AG04450 (cell line): ENCODE measurements at regions not wholly inside any gene's neighbourhood (a gene's known extent, or its start where the extent isn't known, plus 50 kb on each side); places are given as distances from the start of the nearest gene placed in this dataset.

Experiments
- CTCF ChIA-PET: fragments of 300-600, 350-600 bp; formaldehyde crosslinking; extraction: SDS; loops from one replicate; lab custom pipeline; 2022; ENCODE audit warnings: antibody characterized with exemption, inconsistent platforms; lab: Charles Lee
- POLR2A ChIA-PET: fragments of 350-600 bp; formaldehyde crosslinking; extraction: SDS; loops from one replicate; lab custom pipeline; 2021; ENCODE audit warnings: antibody characterized with exemption, inconsistent platforms; lab: Yijun Ruan, JAX
- DNase-seq: peaks from one replicate; pipeline ENCODE4 v3.0.0-alpha.2; 2011; ENCODE audit warnings: low read depth, low spot score
- H3K27ac ChIP-seq: one replicate; pipeline ENCODE4 v1.5.1; 2012; ENCODE audit warnings: low read depth, low read length, control low read depth
- H3K27me3 ChIP-seq: one replicate; pipeline ENCODE4 v1.6.0; 2012; ENCODE audit warnings: low read length; ENCODE audit not compliant: control insufficient read depth, insufficient read depth
- H3K4me3 ChIP-seq: 2 replicates; pipeline ENCODE4 v1.5.1; 2011; ENCODE audit warnings: mild to moderate bottlenecking, low read depth, low read length, control low read depth
- H3K9me3 ChIP-seq: 2 replicates; pipeline ENCODE4 v1.5.1; 2012; ENCODE audit warnings: low read length; ENCODE audit not compliant: control insufficient read depth, insufficient read depth
- TF ChIP-seq, protein P1 (sequence below): IDR thresholded peaks from 2 replicates; pipeline ENCODE4 v1.5.1; 2011; ENCODE audit warnings: low read depth, low read length, control low read depth, inconsistent platforms

DNA sequence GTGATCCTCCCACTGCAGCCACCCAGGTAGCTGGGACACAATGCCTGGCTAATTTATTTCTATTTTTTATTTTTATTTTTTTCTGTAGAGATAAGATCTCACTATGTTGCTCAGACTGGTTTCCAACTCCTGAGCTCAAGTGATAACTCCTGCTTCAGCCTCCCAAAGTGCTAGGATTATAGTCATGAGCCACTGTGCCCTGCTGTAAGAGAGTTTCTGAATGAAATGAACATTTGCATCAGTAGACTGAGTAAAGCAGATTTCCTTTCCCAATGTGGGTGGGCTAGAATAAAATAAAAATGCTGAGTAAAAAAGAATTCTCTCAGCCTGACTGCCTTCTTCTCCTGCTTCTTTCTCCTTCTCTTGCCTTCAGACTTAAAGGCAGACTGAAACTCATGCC, 555.4 kb upstream of the PITX2 start:
- ChIA-PET CTCF (no interaction called here), POLR2A (no interaction called here)
- Histone ChIP-seq H3K9me3 (peaks cover 7% of the 10 kb centered on the region), H3K27me3 (no peaks in the 10 kb centered on the region), H3K4me3 (no peak overlapping the region), H3K27ac (no peak overlapping the region)
- TF ChIP-seq, protein P1, sequence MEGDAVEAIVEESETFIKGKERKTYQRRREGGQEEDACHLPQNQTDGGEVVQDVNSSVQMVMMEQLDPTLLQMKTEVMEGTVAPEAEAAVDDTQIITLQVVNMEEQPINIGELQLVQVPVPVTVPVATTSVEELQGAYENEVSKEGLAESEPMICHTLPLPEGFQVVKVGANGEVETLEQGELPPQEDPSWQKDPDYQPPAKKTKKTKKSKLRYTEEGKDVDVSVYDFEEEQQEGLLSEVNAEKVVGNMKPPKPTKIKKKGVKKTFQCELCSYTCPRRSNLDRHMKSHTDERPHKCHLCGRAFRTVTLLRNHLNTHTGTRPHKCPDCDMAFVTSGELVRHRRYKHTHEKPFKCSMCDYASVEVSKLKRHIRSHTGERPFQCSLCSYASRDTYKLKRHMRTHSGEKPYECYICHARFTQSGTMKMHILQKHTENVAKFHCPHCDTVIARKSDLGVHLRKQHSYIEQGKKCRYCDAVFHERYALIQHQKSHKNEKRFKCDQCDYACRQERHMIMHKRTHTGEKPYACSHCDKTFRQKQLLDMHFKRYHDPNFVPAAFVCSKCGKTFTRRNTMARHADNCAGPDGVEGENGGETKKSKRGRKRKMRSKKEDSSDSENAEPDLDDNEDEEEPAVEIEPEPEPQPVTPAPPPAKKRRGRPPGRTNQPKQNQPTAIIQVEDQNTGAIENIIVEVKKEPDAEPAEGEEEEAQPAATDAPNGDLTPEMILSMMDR, result no peak
- DNase-seq, result no peak

GRCh38 chr4:111187108-111187507, 564.2 kb upstream of the PITX2 start:
- Histone ChIP-seq H3K9me3 (peaks cover 7% of the 10 kb centered on the region; the same call in 1 of the 2 replicates), H3K27me3 (no peaks in the 10 kb centered on the region), H3K27ac (no peak overlapping the region), H3K4me3 (no peak overlapping the region)
- CTCF ChIA-PET, result no interaction called here
- DNase-seq, result no peak
- TF ChIP-seq, protein P1, result no peak
- POLR2A ChIA-PET, result no interaction called here

DNA sequence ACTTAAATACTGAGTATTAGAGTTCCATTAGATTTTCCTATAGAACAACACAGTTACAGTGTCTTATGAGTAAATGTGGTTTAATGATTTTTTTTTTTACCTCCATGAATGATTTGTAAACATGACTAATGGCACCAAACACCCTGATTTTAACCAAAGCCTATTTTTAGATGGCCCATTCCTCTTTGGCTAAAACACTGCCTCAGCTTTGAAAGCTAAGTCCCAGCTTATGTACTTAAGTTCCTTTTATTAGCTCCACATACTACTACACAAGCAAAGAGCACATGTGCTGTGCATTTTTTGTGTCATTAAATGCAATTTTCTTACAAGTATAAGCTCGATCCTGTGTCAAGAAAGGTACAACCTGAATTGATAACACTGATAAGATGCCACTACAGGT, 575.6 kb upstream of the PITX2 start:
- CTCF ChIA-PET, result interaction anchor here (0.7 kb wide), 1 partner anchor 853 kb away, joined by 3 read pairs; no protein-coding TSS in a partner anchor
- DNase-seq, result no peak

DNA sequence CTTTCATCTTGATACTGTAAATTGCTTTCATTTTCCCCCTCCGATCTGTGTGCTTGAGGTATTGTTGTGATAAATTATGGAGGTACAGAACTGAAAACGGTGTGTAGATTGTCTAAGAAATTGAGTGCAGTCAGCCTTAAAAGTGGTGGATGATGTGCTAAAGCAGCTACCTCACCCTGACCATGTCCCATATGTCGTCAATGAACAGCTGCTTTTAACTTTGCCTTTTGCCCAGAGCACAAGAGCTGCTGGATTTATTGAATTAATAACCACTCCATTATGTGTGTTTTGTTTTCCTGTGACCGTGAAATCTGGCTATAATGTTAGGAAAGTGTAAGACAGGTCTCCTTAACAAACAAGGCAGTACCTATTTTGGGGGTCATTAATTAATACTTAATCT, 581.9 kb upstream of the PITX2 start:
- H3K27ac ChIP-seq, result no peak overlapping the region
- POLR2A ChIA-PET, result no interaction called here
- H3K27me3 ChIP-seq, result no peaks in the 10 kb centered on the region
- TF ChIP-seq, protein P1, result no peak
- H3K9me3 ChIP-seq, result no peaks in the 10 kb centered on the region
- H3K4me3 ChIP-seq, result no peak overlapping the region
- DNase-seq, result no peak
- CTCF ChIA-PET, result no interaction called here

More for the DNA sequence above, 575.6 kb upstream of the PITX2 start:
- no peak overlapping the region for H3K27ac ChIP-seq
- no peak overlapping the region for H3K4me3 ChIP-seq
- H3K9me3 ChIP-seq, result no peaks in the 10 kb centered on the region
- POLR2A ChIA-PET, result no interaction called here
- TF ChIP-seq, protein P1, result no peak
- no peaks in the 10 kb centered on the region for H3K27me3 ChIP-seq

- H3K4me3 ChIP-seq, result no peak overlapping the region
- H3K27me3 ChIP-seq, result no peaks in the 10 kb centered on the region
- no peak for DNase-seq
- TF ChIP-seq, protein P1, result no peak
- ChIA-PET CTCF (no interaction called here), POLR2A (no interaction called here)
- H3K9me3 ChIP-seq, result no peaks in the 10 kb centered on the region
- H3K27ac ChIP-seq, result no peak overlapping the region
Measured at GRCh38 chr4:111208970-111209369, 586.1 kb upstream of the PITX2 start.
